ENCODE measurements at regions not wholly inside any gene's neighbourhood (a gene's known extent, or its start where the extent isn't known, plus 50 kb on each side); places are given as distances from the start of the nearest gene placed in this dataset.

DNA sequence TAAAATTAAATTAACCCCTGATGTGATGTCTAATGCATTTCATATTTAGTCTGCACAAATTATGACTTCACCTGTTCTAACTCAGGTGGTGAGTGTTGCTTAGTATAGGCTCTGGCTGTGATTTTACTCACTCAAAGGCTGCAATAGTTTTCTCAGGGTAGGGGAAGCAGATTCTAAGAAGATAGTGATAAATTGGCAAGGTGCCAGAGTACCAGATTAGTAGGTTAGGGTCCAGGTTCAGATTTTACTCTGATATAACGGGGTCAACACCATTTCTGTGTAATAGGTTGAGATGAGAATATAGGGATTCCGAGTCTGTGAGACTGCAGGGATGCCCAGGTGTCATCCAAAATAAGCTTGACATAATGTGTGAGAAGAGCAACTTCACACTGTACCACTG is 1049.6 kb downstream of the STIM2 start:
- FAIRE-seq (no peak), DNase-seq (no peak)
- intact Hi-C loops (cut with DNase I), result no loop called here
- no peak overlapping the region for H3K9ac ChIP-seq (ENCODE audit: low read length in 3 of 3)
- TF ChIP-seq, protein P1, sequence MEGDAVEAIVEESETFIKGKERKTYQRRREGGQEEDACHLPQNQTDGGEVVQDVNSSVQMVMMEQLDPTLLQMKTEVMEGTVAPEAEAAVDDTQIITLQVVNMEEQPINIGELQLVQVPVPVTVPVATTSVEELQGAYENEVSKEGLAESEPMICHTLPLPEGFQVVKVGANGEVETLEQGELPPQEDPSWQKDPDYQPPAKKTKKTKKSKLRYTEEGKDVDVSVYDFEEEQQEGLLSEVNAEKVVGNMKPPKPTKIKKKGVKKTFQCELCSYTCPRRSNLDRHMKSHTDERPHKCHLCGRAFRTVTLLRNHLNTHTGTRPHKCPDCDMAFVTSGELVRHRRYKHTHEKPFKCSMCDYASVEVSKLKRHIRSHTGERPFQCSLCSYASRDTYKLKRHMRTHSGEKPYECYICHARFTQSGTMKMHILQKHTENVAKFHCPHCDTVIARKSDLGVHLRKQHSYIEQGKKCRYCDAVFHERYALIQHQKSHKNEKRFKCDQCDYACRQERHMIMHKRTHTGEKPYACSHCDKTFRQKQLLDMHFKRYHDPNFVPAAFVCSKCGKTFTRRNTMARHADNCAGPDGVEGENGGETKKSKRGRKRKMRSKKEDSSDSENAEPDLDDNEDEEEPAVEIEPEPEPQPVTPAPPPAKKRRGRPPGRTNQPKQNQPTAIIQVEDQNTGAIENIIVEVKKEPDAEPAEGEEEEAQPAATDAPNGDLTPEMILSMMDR (IDR thresholded peaks at IDR 0.05; ENCODE audit: borderline replicate concordance, extremely low read depth, insufficient read depth), result no peak
- H3K36me3 ChIP-seq (ENCODE audit: control insufficient read depth in 2 of 3, insufficient read depth in 3 of 3, low read length in 3 of 3), result no peaks in the 10 kb centered on the region
- H3K4me1 ChIP-seq (ENCODE audit: control insufficient read depth in 2 of 3, insufficient read depth in 2 of 3, low read depth in 1 of 3, low read length in 3 of 3), result no peaks in the 10 kb centered on the region
- H3K27me3 ChIP-seq (ENCODE audit: control insufficient read depth, insufficient read depth, low read length), result no peaks in the 10 kb centered on the region
- H3K9me3 ChIP-seq (ENCODE audit: control insufficient read depth in 2 of 3, insufficient read depth in 1 of 3, low read length in 3 of 3), result no peaks in the 10 kb centered on the region
- H3K4me3 ChIP-seq (ENCODE audit: low read length in 3 of 3), result no peak overlapping the region
- H3K27ac ChIP-seq (ENCODE audit: low read depth in 2 of 2, low read length in 2 of 2), result no peak overlapping the region

DNA sequence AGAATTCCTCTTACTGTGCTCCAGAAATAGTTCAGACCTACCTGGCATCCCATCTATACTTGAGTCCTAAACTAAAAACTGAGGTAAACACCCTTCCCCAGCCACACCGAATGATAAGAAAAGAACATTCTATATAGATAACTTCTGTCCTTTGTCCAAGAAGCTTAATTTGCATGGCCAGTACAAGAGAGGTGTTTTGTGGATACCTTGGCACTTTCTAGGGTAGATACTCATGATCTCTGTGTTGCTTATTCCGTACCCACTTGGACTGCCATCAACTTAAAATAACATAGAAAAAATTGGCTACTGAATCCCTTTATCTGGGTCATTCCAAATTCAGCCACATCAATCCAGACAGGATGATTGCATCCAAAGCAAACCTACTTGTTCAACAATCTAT is 1050.4 kb downstream of the STIM2 start:
- FAIRE-seq (no peak), DNase-seq (no peak)
- Histone ChIP-seq H3K4me3 (ENCODE audit: low read length in 3 of 3) (no peak overlapping the region), H3K27ac (ENCODE audit: low read depth in 2 of 2, low read length in 2 of 2) (no peak overlapping the region), H3K36me3 (ENCODE audit: control insufficient read depth in 2 of 3, insufficient read depth in 3 of 3, low read length in 3 of 3) (no peaks in the 10 kb centered on the region), H3K9me3 (ENCODE audit: control insufficient read depth in 2 of 3, insufficient read depth in 1 of 3, low read length in 3 of 3) (no peaks in the 10 kb centered on the region), H3K27me3 (ENCODE audit: control insufficient read depth, insufficient read depth, low read length) (no peaks in the 10 kb centered on the region), H3K9ac (ENCODE audit: low read length in 3 of 3) (no peak overlapping the region), H3K4me1 (ENCODE audit: control insufficient read depth in 2 of 3, insufficient read depth in 2 of 3, low read depth in 1 of 3, low read length in 3 of 3) (no peaks in the 10 kb centered on the region)
- intact Hi-C loops (cut with DNase I), result no loop called here
- TF ChIP-seq, protein P1 (IDR thresholded peaks at IDR 0.05; ENCODE audit: borderline replicate concordance, extremely low read depth, insufficient read depth), result no peak

DNA sequence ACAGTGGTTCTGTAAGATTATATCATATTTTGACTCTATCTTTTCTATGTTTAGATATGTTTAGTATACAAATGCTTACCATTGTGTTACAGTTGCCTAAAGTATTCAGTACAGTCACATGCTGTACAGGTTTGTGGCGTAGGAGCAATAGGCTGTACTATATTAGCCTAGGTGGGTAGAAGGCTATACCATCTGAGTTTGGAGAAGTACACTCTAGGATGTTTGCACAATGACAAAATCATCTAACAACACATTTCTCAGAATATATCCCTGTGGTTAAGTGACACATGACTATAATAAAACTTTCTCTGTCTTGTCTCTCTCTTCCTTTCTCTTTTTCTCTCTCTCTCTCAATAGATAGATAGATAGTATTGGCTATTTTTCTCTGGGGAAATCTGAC is 1053.1 kb downstream of the STIM2 start:
- no peak for FAIRE-seq

DNA sequence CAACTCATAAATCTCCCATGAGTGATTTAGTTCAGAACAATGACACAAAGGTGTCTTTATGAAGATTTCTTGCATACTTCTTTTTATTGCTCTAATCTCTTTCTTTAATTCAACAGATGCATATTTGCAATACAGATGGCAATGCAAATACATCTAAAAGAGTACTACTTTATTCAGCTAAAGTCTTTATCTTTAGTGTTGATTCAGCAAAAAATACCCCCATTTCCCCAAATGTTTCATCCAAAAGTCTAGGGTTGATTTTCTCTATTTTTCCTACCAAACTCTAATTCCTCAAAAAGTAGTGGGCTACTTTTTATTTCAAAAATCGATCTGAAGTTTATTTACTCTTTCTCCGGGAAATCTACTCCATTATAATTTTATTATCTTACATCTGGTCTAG is 1055.2 kb downstream of the STIM2 start:
- FAIRE-seq (no peak), DNase-seq (no peak)
- Histone ChIP-seq H3K27me3 (ENCODE audit: control insufficient read depth, insufficient read depth, low read length) (no peaks in the 10 kb centered on the region), H3K9ac (ENCODE audit: low read length in 3 of 3) (no peak overlapping the region), H3K36me3 (ENCODE audit: control insufficient read depth in 2 of 3, insufficient read depth in 3 of 3, low read length in 3 of 3) (no peaks in the 10 kb centered on the region), H3K4me3 (ENCODE audit: low read length in 3 of 3) (no peak overlapping the region), H3K27ac (ENCODE audit: low read depth in 2 of 2, low read length in 2 of 2) (no peak overlapping the region), H3K9me3 (ENCODE audit: control insufficient read depth in 2 of 3, insufficient read depth in 1 of 3, low read length in 3 of 3) (no peaks in the 10 kb centered on the region), H3K4me1 (ENCODE audit: control insufficient read depth in 2 of 3, insufficient read depth in 2 of 3, low read depth in 1 of 3, low read length in 3 of 3) (no peaks in the 10 kb centered on the region)
- TF ChIP-seq, protein P1 (IDR thresholded peaks at IDR 0.05; ENCODE audit: borderline replicate concordance, extremely low read depth, insufficient read depth), result no peak
- intact Hi-C loops (cut with DNase I), result no loop called here

More for the DNA sequence above, 1053.1 kb downstream of the STIM2 start:
- no peaks in the 10 kb centered on the region for H3K27me3 ChIP-seq (ENCODE audit: control insufficient read depth, insufficient read depth, low read length)
- H3K9me3 ChIP-seq (ENCODE audit: control insufficient read depth in 2 of 3, insufficient read depth in 1 of 3, low read length in 3 of 3), result no peaks in the 10 kb centered on the region
- H3K4me1 ChIP-seq (ENCODE audit: control insufficient read depth in 2 of 3, insufficient read depth in 2 of 3, low read depth in 1 of 3, low read length in 3 of 3), result no peaks in the 10 kb centered on the region
- DNase-seq, result no peak
- H3K36me3 ChIP-seq (ENCODE audit: control insufficient read depth in 2 of 3, insufficient read depth in 3 of 3, low read length in 3 of 3), result no peaks in the 10 kb centered on the region
- TF ChIP-seq, protein P1 (IDR thresholded peaks at IDR 0.05; ENCODE audit: borderline replicate concordance, extremely low read depth, insufficient read depth), result no peak
- H3K4me3 ChIP-seq (ENCODE audit: low read length in 3 of 3), result no peak overlapping the region
- H3K27ac ChIP-seq (ENCODE audit: low read depth in 2 of 2, low read length in 2 of 2), result no peak overlapping the region
- intact Hi-C loops (cut with DNase I), result no loop called here
- no peak overlapping the region for H3K9ac ChIP-seq (ENCODE audit: low read length in 3 of 3)
